NT2/D1 (cell line): ENCODE measurements at regions not wholly inside any gene's neighbourhood (a gene's known extent, or its start where the extent isn't known, plus 50 kb on each side); places are given as distances from the start of the nearest gene placed in this dataset.

Experiments
- YY1 ChIP-seq: IDR thresholded peaks from 2 replicates; pipeline ENCODE4 v1.6.1; 2011; ENCODE audit not compliant: insufficient read length, insufficient read depth
- ZNF274 ChIP-seq: IDR thresholded peaks from 2 replicates; pipeline ENCODE4 v1.6.1; 2011; ENCODE audit warnings: mild to moderate bottlenecking, low read depth, low read length

- TF ChIP-seq YY1 (no peak), ZNF274 (no peak)
These were observed 66.1 kb upstream of the VANGL1 start for GRCh38 chr1:115575661-115576060.
